Jurkat, Clone E6-1 (cell line): ENCODE measurements at regions not wholly inside any gene's neighbourhood (a gene's known extent, or its start where the extent isn't known, plus 50 kb on each side); places are given as distances from the start of the nearest gene placed in this dataset.
A peak's percentile ranks its signal among the peaks of the same experiment; 100 is the strongest.

ENCODE experiments used
- DNase-seq: peaks from one replicate; pipeline ENCODE4 v3.0.0-alpha.2; 2011; ENCODE audit warnings: low read depth, low spot score
- H3K4me3 ChIP-seq: 2 replicates; pipeline ENCODE4 v1.5.1; 2011; ENCODE audit warnings: mild to moderate bottlenecking, low read length, control low read depth, moderate library complexity

GRCh38 chr13:44300895-44301638 lies 72.6 kb upstream of the SERP2 start:
- DNase-seq, result no peak
- no peak overlapping the region for H3K4me3 ChIP-seq

GRCh38 chr13:44301639-44302015 lies 72.0 kb upstream of the SERP2 start:
- no peak overlapping the region for H3K4me3 ChIP-seq
- no peak for DNase-seq

- no peak for DNase-seq
- H3K4me3 ChIP-seq, result no peak overlapping the region
Observed at GRCh38 chr13:44302233-44302632, 71.4 kb upstream of the SERP2 start.

GRCh38 chr13:44302940-44303575 lies 70.6 kb upstream of the SERP2 start:
- peak; percentile 81 for DNase-seq
- H3K4me3 ChIP-seq, result no peak overlapping the region

- DNase-seq, result no peak
- no peak overlapping the region for H3K4me3 ChIP-seq
Observed at GRCh38 chr13:44303681-44304432, 69.8 kb upstream of the SERP2 start.

- no peak for DNase-seq
- no peak overlapping the region for H3K4me3 ChIP-seq
Observed at GRCh38 chr13:44304433-44304725, 69.2 kb upstream of the SERP2 start.

- no peak for DNase-seq
- no peak overlapping the region for H3K4me3 ChIP-seq
Observed at GRCh38 chr13:44305286-44305685, 68.3 kb upstream of the SERP2 start.

- DNase-seq, result peak; percentile 47
- no peak overlapping the region for H3K4me3 ChIP-seq
Observed at GRCh38 chr13:44305917-44306370, 67.7 kb upstream of the SERP2 start.

GRCh38 chr13:44306371-44307192 lies 67.0 kb upstream of the SERP2 start:
- peak; percentile 77 for DNase-seq
- H3K4me3 ChIP-seq, result peak overlapping the region; percentile 33

GRCh38 chr13:44307255-44307654 lies 66.4 kb upstream of the SERP2 start:
- DNase-seq, result no peak
- no peak overlapping the region for H3K4me3 ChIP-seq

- DNase-seq, result no peak
- H3K4me3 ChIP-seq, result no peak overlapping the region
Observed at GRCh38 chr13:44307844-44308243, 65.8 kb upstream of the SERP2 start.

GRCh38 chr13:44308352-44308751 lies 65.3 kb upstream of the SERP2 start:
- no peak for DNase-seq
- H3K4me3 ChIP-seq, result no peak overlapping the region

GRCh38 chr13:44309794-44310757 lies 63.5 kb upstream of the SERP2 start:
- no peak overlapping the region for H3K4me3 ChIP-seq
- no peak for DNase-seq

- no peak overlapping the region for H3K4me3 ChIP-seq
- DNase-seq, result no peak
Observed at GRCh38 chr13:44311011-44311780, 62.4 kb upstream of the SERP2 start.

- H3K4me3 ChIP-seq, result no peak overlapping the region
- no peak for DNase-seq
Observed at GRCh38 chr13:44312131-44312530, 61.5 kb upstream of the SERP2 start.

- no peak overlapping the region for H3K4me3 ChIP-seq
- DNase-seq, result no peak
Observed at GRCh38 chr13:44312834-44313551, 60.6 kb upstream of the SERP2 start.

- DNase-seq, result no peak
- H3K4me3 ChIP-seq, result no peak overlapping the region
Observed at GRCh38 chr13:44313674-44314073, 60.0 kb upstream of the SERP2 start.
